H9 (cell line): ENCODE measurements at regions not wholly inside any gene's neighbourhood (a gene's known extent, or its start where the extent isn't known, plus 50 kb on each side); places are given as distances from the start of the nearest gene placed in this dataset.

Experiments used
- DNase-seq: peaks from one replicate; pipeline ENCODE4 v3.0.0-alpha.2; 2017
- H2AFZ ChIP-seq: one replicate; pipeline ENCODE4 v1.6.1; 2013; ENCODE audit warnings: mild to moderate bottlenecking, low read length, control low read depth, moderate library complexity
- H2AK5ac ChIP-seq: 2 replicates; pipeline ENCODE4 v1.6.1; 2013; ENCODE audit warnings: low read length, control low read depth, mixed read lengths; ENCODE audit not compliant: insufficient read length
- H2BK120ac ChIP-seq: one replicate; pipeline ENCODE4 v1.6.1; 2013; ENCODE audit warnings: low read depth, mild to moderate bottlenecking, low read length, control low read depth, inconsistent platforms; ENCODE audit not compliant: poor library complexity, severe bottlenecking
- H2BK12ac ChIP-seq: 2 replicates; pipeline ENCODE4 v1.6.1; 2013; ENCODE audit warnings: low read length, control low read depth, mixed read lengths, low read depth; ENCODE audit not compliant: insufficient read length
- H2BK15ac ChIP-seq: 2 replicates; pipeline ENCODE4 v1.6.1; 2013; ENCODE audit warnings: low read depth, low read length, control low read depth
- H2BK20ac ChIP-seq: one replicate; pipeline ENCODE4 v1.6.1; 2013; ENCODE audit warnings: low read depth, mild to moderate bottlenecking, low read length, control low read depth, inconsistent platforms; ENCODE audit not compliant: poor library complexity, severe bottlenecking
- H2BK5ac ChIP-seq: 2 replicates; pipeline ENCODE4 v1.6.1; 2013; ENCODE audit warnings: low read length, control low read depth, mixed read lengths; ENCODE audit not compliant: insufficient read length
- H3K14ac ChIP-seq: 2 replicates; pipeline ENCODE4 v1.6.1; 2013; ENCODE audit warnings: low read length, control low read depth; ENCODE audit not compliant: insufficient read depth
- H3K18ac ChIP-seq: 2 replicates; pipeline ENCODE4 v1.6.1; 2013; ENCODE audit warnings: low read depth, mild to moderate bottlenecking, mixed read lengths, low read length, control low read depth; ENCODE audit not compliant: insufficient read length
- H3K23ac ChIP-seq: 2 replicates; pipeline ENCODE4 v1.6.1; 2013; ENCODE audit warnings: low read length, control low read depth, mixed read lengths, low read depth; ENCODE audit not compliant: insufficient read length
- H3K23me2 ChIP-seq: 2 replicates; pipeline ENCODE4 v1.6.1; 2013; ENCODE audit warnings: low read depth, mild to moderate bottlenecking, mixed read lengths, low read length, control low read depth; ENCODE audit not compliant: insufficient read length, poor library complexity, severe bottlenecking
- H3K27ac ChIP-seq: 2 replicates; pipeline ENCODE4 v1.5.1; 2013; ENCODE audit warnings: low read length, control low read depth, mixed read lengths, low read depth; ENCODE audit not compliant: insufficient read length
- H3K27me3 ChIP-seq: 2 replicates; pipeline ENCODE4 v1.6.1; 2013; ENCODE audit warnings: low read length, control low read depth, inconsistent platforms; ENCODE audit not compliant: insufficient read depth
- H3K4ac ChIP-seq: 2 replicates; pipeline ENCODE4 v1.6.1; 2013; ENCODE audit warnings: low read depth, mild to moderate bottlenecking, control low read depth, inconsistent platforms, low read length, moderate library complexity
- H3K4me1 ChIP-seq: 2 replicates; pipeline ENCODE4 v1.6.1; 2013; ENCODE audit warnings: low read length, control low read depth, inconsistent platforms; ENCODE audit not compliant: insufficient read depth
- H3K4me2 ChIP-seq: 2 replicates; pipeline ENCODE4 v1.6.1; 2013; ENCODE audit warnings: low read length, control low read depth, mixed read lengths; ENCODE audit not compliant: insufficient read length, insufficient read depth
- H3K56ac ChIP-seq: 2 replicates; pipeline ENCODE4 v1.6.1; 2013; ENCODE audit warnings: low read depth, mild to moderate bottlenecking, mixed read lengths, low read length, control low read depth; ENCODE audit not compliant: insufficient read length
- H3K79me1 ChIP-seq: 2 replicates; pipeline ENCODE4 v1.6.1; 2013; ENCODE audit warnings: low read depth, mild to moderate bottlenecking, moderate library complexity, low read length, control low read depth, inconsistent platforms; ENCODE audit not compliant: insufficient read depth, poor library complexity, severe bottlenecking
- H3K79me2 ChIP-seq: 2 replicates; pipeline ENCODE4 v1.6.1; 2013; ENCODE audit warnings: low read length, control low read depth, inconsistent platforms; ENCODE audit not compliant: insufficient read depth
- H3K9ac ChIP-seq: 2 replicates; pipeline ENCODE4 v1.6.1; 2013; ENCODE audit warnings: low read length, control low read depth, mixed read lengths; ENCODE audit not compliant: insufficient read length; ENCODE audit errors: extremely low read depth
- H3K9me3 ChIP-seq: one replicate; pipeline ENCODE4 v1.6.1; 2013; ENCODE audit warnings: low read depth, low read length, inconsistent platforms; ENCODE audit not compliant: control insufficient read depth
- H3T11ph ChIP-seq: one replicate; pipeline ENCODE4 v1.6.1; 2013; ENCODE audit warnings: mild to moderate bottlenecking, low read length, control low read depth, inconsistent platforms
- H4K20me1 ChIP-seq: one replicate; pipeline ENCODE4 v1.6.1; 2013; ENCODE audit not compliant: control insufficient read depth, insufficient read length, insufficient read depth
- H4K5ac ChIP-seq: 2 replicates; pipeline ENCODE4 v1.6.1; 2013; ENCODE audit warnings: low read depth, mild to moderate bottlenecking, mixed read lengths, low read length, control low read depth; ENCODE audit not compliant: insufficient read length
- H4K8ac ChIP-seq: replicated peaks from 2 replicates; pipeline ENCODE4 v1.6.1; 2013; ENCODE audit warnings: low read length, control low read depth, mixed read lengths, low read depth; ENCODE audit not compliant: insufficient read length
- H4K91ac ChIP-seq: 2 replicates; pipeline ENCODE4 v1.6.1; 2013; ENCODE audit warnings: low read depth, mild to moderate bottlenecking, moderate library complexity, mixed read lengths, low read length, control low read depth; ENCODE audit not compliant: insufficient read length
- H3K27ac Mint-ChIP-seq, 3 experiments: 2 replicates in 2 of 3; 3 replicates in 1 of 3; pipeline ENCODE4 v1.8.0; 2020 to 2021; ENCODE audit warnings: mixed read lengths in 3 of 3, mild to moderate bottlenecking in 1 of 3, moderate library complexity in 1 of 3
- H3K27me3 Mint-ChIP-seq: 2 replicates; pipeline ENCODE4 v1.8.0; 2021; ENCODE audit warnings: low read depth, mild to moderate bottlenecking, moderate library complexity, mixed read lengths
- H3K36me3 Mint-ChIP-seq, 3 experiments: 2 replicates in 2 of 3; 3 replicates in 1 of 3; pipeline ENCODE4 v1.8.0; 2020 to 2021; ENCODE audit warnings: low read depth in 3 of 3, mixed read lengths in 3 of 3; ENCODE audit not compliant: insufficient read depth in 1 of 3
- H3K4me1 Mint-ChIP-seq, 2 experiments: 2 replicates each; pipeline ENCODE4 v1.8.0; 2020; ENCODE audit warnings: mixed read lengths in 2 of 2
- H3K4me3 Mint-ChIP-seq, 2 experiments: 2 replicates in 1 of 2; 3 replicates in 1 of 2; pipeline ENCODE4 v1.8.0; 2020 to 2021; ENCODE audit warnings: mild to moderate bottlenecking in 2 of 2, mixed read lengths in 2 of 2, moderate library complexity in 1 of 2
- H3K9me3 Mint-ChIP-seq, 2 experiments: 2 replicates in 1 of 2; 3 replicates in 1 of 2; pipeline ENCODE4 v1.8.0; 2020; ENCODE audit warnings: mild to moderate bottlenecking in 2 of 2, mixed read lengths in 2 of 2, moderate library complexity in 1 of 2
- WGBS: extraction: QIAGEN DNeasy Blood & Tissue Kit; methylation state at CpG from one replicate; pipeline ENCODE4 v1.1.7; 2013; ENCODE audit warnings: missing lambda C conversion rate, low lambda C conversion rate, mixed read lengths; ENCODE audit not compliant: insufficient read length; ENCODE audit errors: extremely low coverage; 5-methylcytosine and 5-hydroxymethylcytosine counted together
- TF ChIP-seq, protein P1 (sequence below): fragments of 200-600 bp; sonication (generic); conservative IDR thresholded peaks from 3 replicates; pipeline ENCODE4 v1.8.0; 2021; ENCODE audit warnings: antibody characterized with exemption, mild to moderate bottlenecking

DNA sequence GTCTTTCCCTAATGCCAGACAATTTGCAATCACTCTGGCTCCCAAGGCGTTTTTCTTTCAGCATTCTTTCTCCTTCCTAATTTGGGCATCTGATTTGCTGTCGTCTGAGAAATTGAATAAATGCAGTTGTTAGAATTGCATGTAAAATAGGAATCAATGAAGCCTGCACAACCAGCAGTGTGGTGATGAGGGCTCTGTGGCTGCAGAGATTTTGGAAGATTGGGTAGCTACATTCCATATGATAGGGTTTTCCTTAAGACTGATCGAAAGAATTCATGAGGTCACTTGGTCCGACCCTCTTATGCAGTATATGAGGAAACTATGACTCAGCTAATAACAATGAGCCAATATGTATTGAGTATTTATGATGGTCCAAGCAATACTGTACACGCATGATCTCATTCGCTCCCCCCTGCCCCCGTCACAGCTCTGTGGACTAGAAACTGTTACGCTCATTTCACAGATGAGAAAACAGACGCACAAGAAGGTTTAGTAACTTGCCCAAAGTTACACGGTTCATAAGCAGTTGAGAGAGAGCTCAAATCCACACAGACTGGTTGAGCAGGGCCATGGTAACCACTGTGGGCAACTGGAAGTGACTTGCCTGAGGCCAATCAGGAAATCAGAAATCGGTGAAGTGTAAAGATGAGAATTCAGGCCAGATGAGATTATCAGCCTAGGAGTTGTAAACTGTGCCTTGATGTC is 527.2 kb downstream of the GATA3 start:
- H4K91ac ChIP-seq: no peak overlapping the region
- no peak overlapping the region for H2BK5ac ChIP-seq
- Mint-ChIP-seq H3K9me3 (no peaks in the 10 kb centered on the region), H3K27me3 (no peaks in the 10 kb centered on the region; the same call in 1 of the 2 replicates), H3K4me1 (no peaks in the 10 kb centered on the region), H3K36me3 (no peaks in the 10 kb centered on the region), H3K27ac (no peak overlapping the region; a peak in 1 of 7 replicates), H3K4me3 (no peak overlapping the region)
- no peak overlapping the region for H3T11ph ChIP-seq
- H2AK5ac ChIP-seq: no peak overlapping the region
- no peak overlapping the region for H3K18ac ChIP-seq
- no peak overlapping the region for H2BK120ac ChIP-seq
- TF ChIP-seq, protein P1, sequence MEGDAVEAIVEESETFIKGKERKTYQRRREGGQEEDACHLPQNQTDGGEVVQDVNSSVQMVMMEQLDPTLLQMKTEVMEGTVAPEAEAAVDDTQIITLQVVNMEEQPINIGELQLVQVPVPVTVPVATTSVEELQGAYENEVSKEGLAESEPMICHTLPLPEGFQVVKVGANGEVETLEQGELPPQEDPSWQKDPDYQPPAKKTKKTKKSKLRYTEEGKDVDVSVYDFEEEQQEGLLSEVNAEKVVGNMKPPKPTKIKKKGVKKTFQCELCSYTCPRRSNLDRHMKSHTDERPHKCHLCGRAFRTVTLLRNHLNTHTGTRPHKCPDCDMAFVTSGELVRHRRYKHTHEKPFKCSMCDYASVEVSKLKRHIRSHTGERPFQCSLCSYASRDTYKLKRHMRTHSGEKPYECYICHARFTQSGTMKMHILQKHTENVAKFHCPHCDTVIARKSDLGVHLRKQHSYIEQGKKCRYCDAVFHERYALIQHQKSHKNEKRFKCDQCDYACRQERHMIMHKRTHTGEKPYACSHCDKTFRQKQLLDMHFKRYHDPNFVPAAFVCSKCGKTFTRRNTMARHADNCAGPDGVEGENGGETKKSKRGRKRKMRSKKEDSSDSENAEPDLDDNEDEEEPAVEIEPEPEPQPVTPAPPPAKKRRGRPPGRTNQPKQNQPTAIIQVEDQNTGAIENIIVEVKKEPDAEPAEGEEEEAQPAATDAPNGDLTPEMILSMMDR: no peak
- no peak for DNase-seq
- no peak overlapping the region for H3K14ac ChIP-seq
- no peaks in the 10 kb centered on the region for H4K20me1 ChIP-seq
- no peak overlapping the region for H2BK20ac ChIP-seq
- no peak overlapping the region for H3K4ac ChIP-seq
- H3K79me2 ChIP-seq: no peaks in the 10 kb centered on the region
- no peak overlapping the region for H3K4me2 ChIP-seq
- H3K27me3 ChIP-seq: no peaks in the 10 kb centered on the region
- no peak overlapping the region for H3K9ac ChIP-seq
- H2BK12ac ChIP-seq: no peak overlapping the region
- H3K79me1 ChIP-seq: no peaks in the 10 kb centered on the region
- H3K23ac ChIP-seq: no peak overlapping the region
- H2AFZ ChIP-seq: no peak overlapping the region
- no peak overlapping the region for H3K56ac ChIP-seq
- H3K4me1 ChIP-seq: no peaks in the 10 kb centered on the region
- H4K8ac ChIP-seq: no peak overlapping the region
- no peak overlapping the region for H2BK15ac ChIP-seq
- H3K23me2 ChIP-seq: no peaks in the 10 kb centered on the region
- H3K27ac ChIP-seq: no peak overlapping the region
- no CpG with 5 or more reads among the region's 11 CpGs for WGBS
- H4K5ac ChIP-seq: no peak overlapping the region
- H3K9me3 ChIP-seq: no peaks in the 10 kb centered on the region
